Uterus (tissue), 2 donors: ENCODE measurements at regions not wholly inside any gene's neighbourhood (a gene's known extent, or its start where the extent isn't known, plus 50 kb on each side); places are given as distances from the start of the nearest gene placed in this dataset.

Source experiments
- POLR2A ChIP-seq, 2 donors: fragments of 450-650 bp; IDR thresholded peaks; one replicate each; pipeline ENCODE4 v1.6.1; 2016; ENCODE audit warnings: antibody characterized with exemption in 2 of 2, mild to moderate bottlenecking in 1 of 2, moderate library complexity in 1 of 2
- TF ChIP-seq, protein P1 (sequence below), 4 experiments: fragments of 200-600 bp in 2 of 4; fragments of 450-650 bp in 2 of 4; sonication (generic) in 2 of 4; IDR thresholded peaks; one replicate each; pipeline ENCODE4 v1.5.1; 2016 to 2019; ENCODE audit warnings: antibody characterized with exemption in 4 of 4, mild to moderate bottlenecking in 2 of 4, moderate library complexity in 1 of 4

DNA sequence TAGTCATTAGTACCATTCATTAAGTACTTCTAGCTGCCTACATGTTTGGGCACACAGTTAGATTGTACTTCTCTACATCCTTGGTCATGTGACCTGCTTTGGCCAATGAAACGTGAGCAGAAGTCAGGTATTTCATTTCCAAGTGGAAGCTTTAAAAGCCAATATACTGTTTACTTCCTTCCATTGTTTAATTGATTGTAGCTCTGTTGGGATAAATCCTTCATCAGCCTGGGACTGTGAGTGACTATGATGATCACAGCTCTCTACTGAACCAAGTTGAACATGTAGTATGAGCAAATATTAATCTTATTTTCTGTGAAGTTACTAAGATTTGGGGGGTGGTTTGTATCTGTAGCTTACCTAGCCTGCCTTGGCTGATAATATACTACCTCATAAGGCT lies 116.5 kb upstream of the ROPN1 start:
- TF ChIP-seq, protein P1, sequence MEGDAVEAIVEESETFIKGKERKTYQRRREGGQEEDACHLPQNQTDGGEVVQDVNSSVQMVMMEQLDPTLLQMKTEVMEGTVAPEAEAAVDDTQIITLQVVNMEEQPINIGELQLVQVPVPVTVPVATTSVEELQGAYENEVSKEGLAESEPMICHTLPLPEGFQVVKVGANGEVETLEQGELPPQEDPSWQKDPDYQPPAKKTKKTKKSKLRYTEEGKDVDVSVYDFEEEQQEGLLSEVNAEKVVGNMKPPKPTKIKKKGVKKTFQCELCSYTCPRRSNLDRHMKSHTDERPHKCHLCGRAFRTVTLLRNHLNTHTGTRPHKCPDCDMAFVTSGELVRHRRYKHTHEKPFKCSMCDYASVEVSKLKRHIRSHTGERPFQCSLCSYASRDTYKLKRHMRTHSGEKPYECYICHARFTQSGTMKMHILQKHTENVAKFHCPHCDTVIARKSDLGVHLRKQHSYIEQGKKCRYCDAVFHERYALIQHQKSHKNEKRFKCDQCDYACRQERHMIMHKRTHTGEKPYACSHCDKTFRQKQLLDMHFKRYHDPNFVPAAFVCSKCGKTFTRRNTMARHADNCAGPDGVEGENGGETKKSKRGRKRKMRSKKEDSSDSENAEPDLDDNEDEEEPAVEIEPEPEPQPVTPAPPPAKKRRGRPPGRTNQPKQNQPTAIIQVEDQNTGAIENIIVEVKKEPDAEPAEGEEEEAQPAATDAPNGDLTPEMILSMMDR (IDR thresholded peaks at IDR 0.05) = no peak
- no peak for TF ChIP-seq POLR2A (IDR thresholded peaks at IDR 0.05)
